Tibial artery (tissue), 4 donors: ENCODE measurements at regions not wholly inside any gene's neighbourhood (a gene's known extent, or its start where the extent isn't known, plus 50 kb on each side); places are given as distances from the start of the nearest gene placed in this dataset.

Experiments used
- DNase-seq, 2 donors: peaks; one replicate each; pipeline ENCODE4 v3.0.0-alpha.2; 2019
- H3K27ac ChIP-seq, 2 donors: fragments of 200-600 bp; sonication (generic) in 1 of 2; 1 replicate in 1 of 2; 2 replicates in 1 of 2; pipeline ENCODE4 v1.5.1; 2018 to 2019; ENCODE audit warnings: mild to moderate bottlenecking in 1 of 2
- H3K27me3 ChIP-seq, 2 donors: fragments of 200-600 bp; sonication (generic) in 1 of 2; one replicate each; pipeline versions ENCODE4 v1.5.1 to v1.6.0; 2016 to 2019
- H3K36me3 ChIP-seq, 3 donors: fragments of 200-600 bp; sonication (generic) in 2 of 3; one replicate each; pipeline ENCODE4 v1.5.1; 2016 to 2019; ENCODE audit warnings: mild to moderate bottlenecking in 2 of 3
- H3K4me1 ChIP-seq, 4 donors: fragments of 200-600 bp; sonication (generic) in 2 of 4; 1 replicate in 3 of 4; 2 replicates in 1 of 4; pipeline ENCODE4 v1.5.1; 2016 to 2019
- H3K4me3 ChIP-seq, 2 donors: fragments of 200-600 bp; sonication (generic) in 1 of 2; 1 replicate in 1 of 2; 2 replicates in 1 of 2; pipeline ENCODE4 v1.5.1; 2018 to 2019; ENCODE audit warnings: mild to moderate bottlenecking in 2 of 2
- H3K9me3 ChIP-seq, 3 donors: fragments of 200-600 bp; sonication (generic) in 1 of 3; one replicate each; pipeline ENCODE4 v1.5.1; 2016 to 2019
- CTCF ChIP-seq, 2 experiments: fragments of 200-600 bp in 1 of 2; fragments of 450-650 bp in 1 of 2; IDR thresholded peaks; one replicate each; pipeline ENCODE4 v1.5.1; 2017 to 2019; ENCODE audit warnings: antibody characterized with exemption in 2 of 2, mild to moderate bottlenecking in 1 of 2, moderate library complexity in 1 of 2
- intact Hi-C: fragments of 100-400 bp; cut with DNase I; formaldehyde crosslinking; loops from one replicate; pipeline ENCODE4 v1.15.0; 2023; ENCODE audit warnings: low total_unique reads

- H3K27ac ChIP-seq, result no peak overlapping the region
- no peaks in the 10 kb centered on the region for H3K36me3 ChIP-seq
- H3K4me3 ChIP-seq, result no peak overlapping the region
- H3K9me3 ChIP-seq, result no peaks in the 10 kb centered on the region
- intact Hi-C loops, result no loop called here
- no peak for TF ChIP-seq CTCF (IDR thresholded peaks at IDR 0.05)
- no peak for DNase-seq
- H3K4me1 ChIP-seq, result no peaks in the 10 kb centered on the region
- no peaks in the 10 kb centered on the region for H3K27me3 ChIP-seq
Measured at GRCh38 chr15:93707751-93708150, 523.6 kb upstream of the MCTP2 start.

DNA sequence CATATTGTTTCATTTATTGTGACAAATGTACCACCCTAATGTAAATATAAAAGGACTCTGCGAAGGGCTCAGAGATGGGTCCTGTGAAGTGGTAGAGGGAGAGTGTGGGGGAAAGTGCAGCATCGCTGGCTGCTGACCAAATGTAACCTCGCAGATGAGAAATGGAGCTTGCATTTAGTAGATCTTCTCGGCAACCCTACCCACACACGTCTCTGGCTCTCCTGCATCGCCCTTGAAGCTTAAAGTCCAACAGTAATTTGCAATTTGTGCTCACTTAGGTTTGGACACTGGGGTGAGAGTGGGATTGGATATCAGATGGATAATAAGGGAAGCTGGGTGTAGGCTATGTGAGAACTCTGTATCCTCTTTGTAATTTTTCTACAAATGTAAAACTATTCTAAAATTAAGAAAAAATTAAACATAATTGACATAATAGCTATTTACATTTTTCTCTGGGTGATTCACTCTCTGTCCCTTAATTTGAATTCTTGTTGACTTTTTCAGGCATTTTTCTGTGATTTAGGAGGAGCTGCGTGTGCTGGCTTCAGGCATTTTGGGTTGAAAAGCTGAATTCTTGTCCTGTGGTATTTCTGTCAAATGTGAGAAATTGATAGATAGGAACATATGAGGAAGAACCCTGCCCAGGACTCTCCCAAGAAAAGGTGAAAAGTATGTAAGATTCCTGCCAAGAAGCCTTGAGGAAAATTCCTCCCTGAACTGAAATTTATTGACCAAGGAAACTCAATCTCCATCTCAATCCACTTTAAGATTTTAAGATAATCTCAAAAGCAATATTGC lies 524.7 kb upstream of the MCTP2 start:
- Histone ChIP-seq H3K9me3 (no peaks in the 10 kb centered on the region), H3K4me1 (no peaks in the 10 kb centered on the region), H3K4me3 (no peak overlapping the region), H3K27ac (no peak overlapping the region), H3K36me3 (no peaks in the 10 kb centered on the region), H3K27me3 (no peaks in the 10 kb centered on the region)
- no peak for DNase-seq
- intact Hi-C loops, result no loop called here
- TF ChIP-seq CTCF (IDR thresholded peaks at IDR 0.05), result no peak

DNA sequence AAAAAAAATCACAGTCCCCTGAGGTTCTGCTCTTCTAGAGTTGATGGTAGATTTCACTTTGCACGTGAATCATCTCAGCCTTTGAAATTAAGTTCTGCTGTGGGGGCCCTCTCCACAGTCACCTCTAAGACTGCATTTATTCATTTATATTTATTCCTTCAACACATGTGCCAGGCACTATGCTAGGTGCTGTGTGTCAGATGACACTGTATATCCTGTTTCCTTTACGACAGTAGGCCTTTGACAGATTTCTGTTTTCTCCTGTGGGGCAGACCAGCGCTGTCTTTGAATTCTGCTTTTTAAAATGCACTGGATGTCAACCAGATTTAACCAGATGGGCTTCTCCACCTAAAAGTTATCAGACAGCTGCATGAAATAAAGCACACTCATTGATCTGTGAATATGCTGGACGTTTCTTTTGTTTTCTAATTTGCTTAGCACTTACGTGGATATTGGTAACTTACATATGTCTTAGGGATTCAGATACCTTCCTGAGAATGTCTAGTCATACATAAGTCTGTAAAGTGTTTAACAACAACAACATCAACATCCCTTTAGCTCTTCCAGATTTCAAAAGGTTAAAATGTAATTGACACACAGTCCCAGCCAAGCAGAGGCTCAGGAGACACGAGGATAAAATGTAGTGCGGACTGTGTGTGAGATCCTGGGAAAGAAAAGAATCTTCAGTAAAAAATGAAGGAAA lies 525.5 kb upstream of the MCTP2 start:
- intact Hi-C loops, result no loop called here
- no peaks in the 10 kb centered on the region for H3K4me1 ChIP-seq
- no peak overlapping the region for H3K27ac ChIP-seq
- no peaks in the 10 kb centered on the region for H3K9me3 ChIP-seq
- H3K36me3 ChIP-seq, result no peaks in the 10 kb centered on the region
- H3K4me3 ChIP-seq, result no peak overlapping the region
- H3K27me3 ChIP-seq, result no peaks in the 10 kb centered on the region
- TF ChIP-seq CTCF (IDR thresholded peaks at IDR 0.05), result no peak
- DNase-seq, result no peak

- DNase-seq, result no peak
- no peak for TF ChIP-seq CTCF (IDR thresholded peaks at IDR 0.05)
- H3K4me3 ChIP-seq, result no peak overlapping the region
- H3K27ac ChIP-seq, result no peak overlapping the region
- H3K27me3 ChIP-seq, result no peaks in the 10 kb centered on the region
- H3K4me1 ChIP-seq, result no peaks in the 10 kb centered on the region
- peaks cover 0 to 9% (median 3%) of the 10 kb centered on the region in 3 donors for H3K9me3 ChIP-seq
- intact Hi-C loops, result no loop called here
- no peaks in the 10 kb centered on the region for H3K36me3 ChIP-seq
Measured at GRCh38 chr15:93703092-93703739, 528.1 kb upstream of the MCTP2 start.

- no peak for DNase-seq
- Histone ChIP-seq H3K27ac (no peak overlapping the region), H3K27me3 (no peaks in the 10 kb centered on the region), H3K36me3 (no peaks in the 10 kb centered on the region), H3K4me1 (no peaks in the 10 kb centered on the region), H3K4me3 (no peak overlapping the region), H3K9me3 (peaks cover 0 to 12% (median 8%) of the 10 kb centered on the region in 3 donors)
- intact Hi-C loops, result no loop called here
- no peak for TF ChIP-seq CTCF (IDR thresholded peaks at IDR 0.05)
Measured at GRCh38 chr15:93700051-93700450, 531.3 kb upstream of the MCTP2 start.
